HG02938 (cell line): ENCODE measurements at regions not wholly inside any gene's neighbourhood (a gene's known extent, or its start where the extent isn't known, plus 50 kb on each side); places are given as distances from the start of the nearest gene placed in this dataset.
"Not testable (repeated sequence)": the region's sequence is repeated elsewhere in the genome, so short reads cannot be mapped to it uniquely, and the experiment has no call there.

Experiments used
- ATAC-seq: cut with Tn5 transposase; IDR thresholded peaks from one replicate; pipeline ENCODE4 v1.9.1; 2021; ENCODE audit warnings: mild to moderate bottlenecking, moderate library complexity; ENCODE audit not compliant: unreplicated experiment

DNA sequence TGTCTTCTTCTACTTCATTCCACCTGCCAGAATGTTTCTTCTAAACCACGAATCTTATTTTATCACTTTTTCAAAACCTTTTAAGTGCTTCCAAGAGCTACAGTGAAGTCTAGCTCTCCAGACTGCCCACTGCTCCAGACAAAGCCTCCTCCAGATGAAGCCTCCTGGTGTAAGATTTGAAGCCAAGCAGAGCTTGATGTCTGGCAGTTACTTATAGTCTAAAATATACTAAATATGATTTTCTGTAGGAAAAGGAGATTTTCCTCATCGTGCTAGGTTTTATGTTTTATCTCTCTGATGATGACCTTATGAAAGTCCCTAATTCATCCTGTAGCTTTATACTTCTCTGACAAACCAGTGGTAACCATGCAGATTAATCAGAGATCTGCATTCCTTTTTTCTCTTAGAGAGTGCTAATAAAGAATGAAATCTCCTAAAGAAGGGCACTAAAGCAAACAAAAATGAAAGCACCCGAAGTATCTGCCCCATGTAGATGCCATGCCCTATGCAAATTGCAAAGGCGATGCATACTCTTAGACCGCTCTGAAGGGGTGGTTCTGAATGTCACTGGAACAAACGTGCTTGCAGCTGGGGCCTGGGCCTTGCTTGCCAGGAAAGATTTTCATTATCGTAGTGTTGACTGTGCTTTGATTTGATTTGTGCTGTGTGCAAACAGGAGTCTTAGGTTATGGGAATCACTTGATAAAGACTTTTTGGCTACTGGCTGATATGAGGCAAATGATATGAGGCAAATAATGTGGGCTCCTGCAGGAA, 314.2 kb downstream of the PID1 start:
- no peak for ATAC-seq

DNA sequence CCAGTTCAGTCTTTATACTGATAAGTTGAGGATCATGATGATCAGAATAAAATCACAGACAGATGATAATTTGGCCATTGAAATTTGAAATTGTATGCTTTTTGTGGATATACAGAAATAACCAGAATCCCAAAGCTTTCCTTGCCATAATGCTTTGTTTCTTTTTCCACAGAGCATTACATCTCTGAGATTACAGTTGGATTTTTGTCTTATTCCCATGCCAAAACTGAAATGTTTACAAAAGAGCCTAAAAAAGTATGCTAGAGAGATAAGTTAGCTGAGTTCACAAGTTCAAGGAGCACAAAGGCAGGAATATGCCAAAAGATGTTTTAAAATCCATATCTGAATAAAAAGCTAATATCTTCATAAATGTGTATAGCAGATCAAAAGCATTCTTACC, 321.3 kb downstream of the PID1 start:
- ATAC-seq: no peak

DNA sequence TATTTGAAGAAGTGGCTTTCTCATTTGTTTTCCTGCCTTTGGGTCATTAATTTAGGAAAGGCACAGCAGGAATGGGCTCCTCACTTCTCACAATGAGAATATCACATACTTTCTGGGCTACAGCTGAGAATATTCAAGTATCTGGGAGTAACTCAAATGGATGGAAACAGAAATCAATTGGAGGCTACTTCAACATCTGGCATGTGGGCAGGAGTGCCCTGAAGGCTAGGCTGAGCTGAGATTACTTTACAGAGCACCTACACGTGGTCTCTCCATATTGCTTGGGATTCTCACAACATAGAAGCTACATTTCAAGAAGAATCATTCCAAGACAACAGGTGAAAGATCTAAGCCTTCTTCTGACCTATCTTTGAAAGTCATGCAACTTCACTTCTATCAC, 325.4 kb downstream of the PID1 start:
- ATAC-seq: no peak

DNA sequence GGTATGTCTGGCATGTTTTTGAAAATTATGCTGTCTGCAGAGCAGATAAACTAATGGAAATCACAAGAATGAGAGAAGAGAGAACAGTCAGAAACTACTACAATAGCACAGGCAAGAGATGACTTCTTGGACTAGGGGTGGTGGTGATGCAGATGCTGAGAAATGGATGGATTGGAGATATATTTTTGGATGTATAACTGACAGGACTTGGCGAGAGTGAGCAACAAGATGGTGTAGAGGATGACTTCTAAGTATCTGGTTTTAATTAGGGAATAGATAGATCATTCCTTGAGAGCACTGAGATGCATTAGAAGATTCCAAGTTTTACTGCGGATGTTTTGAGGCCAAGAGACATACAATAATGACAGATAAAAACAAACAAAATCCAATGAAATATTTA, 328.2 kb downstream of the PID1 start:
- no peak for ATAC-seq

DNA sequence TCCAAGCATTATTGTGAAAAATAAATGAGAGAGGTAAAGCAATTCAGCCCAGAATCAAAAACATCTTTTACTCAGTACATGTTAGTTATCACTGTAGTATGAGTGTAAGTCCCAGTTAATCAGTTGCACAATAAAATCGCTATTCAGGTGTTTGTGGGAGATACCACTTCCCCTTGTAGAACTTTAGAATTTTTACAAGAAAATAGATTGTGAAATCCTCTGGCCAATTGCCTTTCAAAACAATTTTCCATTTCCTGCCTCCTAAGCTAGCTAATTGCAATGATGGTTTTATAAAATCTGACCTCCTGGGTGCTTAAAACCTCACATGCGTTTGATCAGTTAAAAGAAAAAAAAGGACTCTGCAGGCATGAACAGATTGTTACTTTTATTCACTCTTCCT, 332.5 kb downstream of the PID1 start:
- no peak for ATAC-seq

DNA sequence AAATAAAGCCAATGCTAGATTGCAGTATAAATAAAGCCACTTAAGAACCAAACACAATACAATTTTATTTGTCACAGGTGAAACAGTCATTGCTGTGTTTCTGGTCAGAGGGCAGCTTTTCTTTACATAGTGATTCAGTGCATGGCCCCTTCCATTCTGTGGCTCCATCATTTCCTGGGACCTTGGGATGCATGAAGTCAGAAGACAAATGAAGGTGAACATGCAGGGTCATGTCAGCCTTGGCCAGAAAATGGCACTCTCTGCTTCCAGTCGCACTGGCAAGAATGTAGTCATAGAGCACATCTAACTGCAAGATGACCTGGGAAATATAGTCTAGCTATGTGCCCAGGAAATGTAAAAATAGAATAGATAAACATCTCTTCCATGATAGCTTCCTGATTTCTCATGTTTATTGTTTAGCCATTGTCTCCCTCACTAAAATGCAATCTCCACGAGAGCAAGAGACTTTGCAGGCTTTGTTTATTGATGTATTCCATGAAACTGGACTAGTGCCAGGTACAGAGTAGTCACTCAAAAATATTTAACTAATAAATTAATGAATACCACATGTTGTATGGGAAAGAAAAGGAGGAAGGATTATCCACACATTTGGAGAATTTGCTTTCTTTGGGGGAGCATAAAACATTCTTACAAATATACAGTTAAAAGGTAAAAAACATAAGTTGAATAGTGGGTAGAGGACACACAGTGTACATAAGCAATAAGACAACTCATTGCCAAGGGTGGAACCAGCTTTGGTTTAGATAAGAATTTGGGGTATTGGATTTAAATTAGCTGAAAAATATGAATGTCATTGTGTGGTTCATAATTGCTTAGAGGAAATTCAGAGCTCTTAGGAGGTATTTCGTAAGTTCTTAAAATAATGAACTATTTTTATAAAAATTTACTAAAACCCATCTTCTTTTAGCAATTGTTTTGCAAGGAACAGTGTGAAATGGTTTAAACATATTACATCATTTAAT, 343.8 kb downstream of the PID1 start:
- ATAC-seq: no peak

DNA sequence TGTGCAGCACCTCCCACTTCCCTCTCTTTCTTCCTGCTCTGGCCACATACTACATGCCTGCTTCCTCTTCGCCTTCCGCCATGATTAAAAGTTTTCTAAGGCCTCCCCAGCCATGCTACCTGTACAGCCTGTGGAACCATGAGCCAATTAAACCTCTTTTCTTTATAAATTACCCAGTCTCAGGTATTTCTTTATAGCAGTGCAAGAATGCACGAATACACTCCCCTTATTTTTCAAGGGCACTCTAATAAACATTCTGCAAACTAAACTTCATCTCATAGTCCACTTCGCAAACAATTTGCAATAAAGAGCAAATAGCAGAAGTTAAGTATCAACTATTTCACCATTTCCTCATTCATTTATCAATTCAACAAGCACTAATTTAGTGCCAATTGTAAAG, 351.3 kb downstream of the PID1 start:
- ATAC-seq: no peak

DNA sequence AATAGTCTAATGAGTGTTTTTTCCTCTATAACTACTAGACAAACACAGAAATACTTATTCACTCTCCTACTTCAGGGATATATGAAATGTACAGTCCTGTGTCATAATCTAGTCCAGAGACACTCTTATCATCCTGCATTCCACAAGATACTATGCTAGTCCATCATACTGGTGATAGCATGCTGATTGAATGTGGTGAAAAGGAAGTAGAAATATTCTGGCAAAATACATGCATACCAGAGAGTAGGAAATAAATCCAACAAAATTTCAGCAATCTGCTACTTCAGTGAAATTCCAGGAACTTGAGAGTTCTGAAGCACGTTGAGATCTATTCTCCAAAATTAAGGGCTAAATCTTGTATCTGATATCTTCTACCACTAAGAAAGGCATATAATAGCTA, 353.9 kb downstream of the PID1 start:
- no peak for ATAC-seq

DNA sequence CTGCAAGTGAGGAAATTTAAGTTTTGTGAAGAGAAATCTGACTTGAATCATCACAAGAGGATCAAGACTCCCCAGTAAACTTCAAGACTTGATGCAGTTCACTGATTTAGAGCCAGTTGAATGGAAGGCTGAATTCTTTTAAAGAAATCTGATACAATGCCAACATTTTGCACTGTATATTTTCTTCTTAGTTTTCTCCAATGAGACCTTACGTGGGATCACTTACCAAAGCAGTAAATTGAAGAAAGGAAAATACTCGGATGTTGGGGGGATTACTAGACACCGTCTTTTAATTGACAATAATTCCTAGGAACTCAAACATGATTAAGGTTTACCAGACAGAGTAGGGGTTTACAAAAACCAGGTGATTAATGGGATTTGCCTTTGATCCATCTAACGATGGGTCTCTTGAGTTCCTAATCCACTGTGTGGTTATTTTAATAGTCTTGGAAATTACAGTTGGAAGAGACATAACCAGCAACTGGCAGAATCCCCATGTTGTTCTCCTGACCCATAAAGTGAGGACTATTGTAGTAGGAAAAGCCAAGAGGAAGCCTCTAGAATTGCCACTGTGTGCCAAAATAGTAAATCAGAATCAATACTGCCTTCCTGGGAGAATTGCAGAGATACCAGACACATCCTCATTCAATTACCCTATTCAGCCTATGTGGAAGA, 354.5 kb downstream of the PID1 start:
- ATAC-seq: no peak

DNA sequence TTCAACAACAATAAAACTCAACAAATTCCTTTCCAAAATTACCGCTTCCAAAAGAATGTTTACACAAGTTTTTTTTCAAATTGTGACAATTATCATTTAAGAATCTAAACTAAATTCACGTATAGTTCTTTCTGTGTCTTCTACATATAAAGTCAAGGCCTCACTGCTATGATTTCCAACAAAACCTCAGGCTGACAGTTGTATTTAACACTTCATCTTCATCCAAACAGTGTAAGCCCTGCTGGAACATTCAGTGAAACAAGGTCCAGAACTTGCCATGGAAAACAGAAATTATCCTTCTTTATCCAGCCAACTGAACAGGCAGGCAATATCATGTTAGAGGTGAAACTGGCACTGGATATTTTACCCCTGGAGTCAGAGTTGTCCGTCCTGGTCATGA, 357.9 kb downstream of the PID1 start:
- no peak for ATAC-seq

DNA sequence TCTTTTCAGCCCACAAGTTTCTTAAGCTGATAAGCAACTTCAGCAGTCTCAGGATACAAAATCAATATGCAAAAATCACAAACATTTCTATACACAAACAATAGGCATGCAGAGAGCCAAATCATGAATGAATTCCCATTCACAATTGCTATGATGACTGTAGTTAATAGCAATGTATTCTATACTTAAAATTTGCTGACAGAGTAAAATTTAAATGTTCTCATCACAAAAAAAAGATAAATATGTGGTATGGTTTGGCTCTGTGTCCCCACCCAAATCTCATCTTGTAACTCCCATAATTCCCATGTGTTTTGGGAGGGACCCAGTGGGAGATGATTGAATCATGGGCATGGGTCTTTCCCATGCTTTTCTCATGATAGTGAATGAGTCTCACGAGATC, 360.2 kb downstream of the PID1 start:
- not testable (repeated sequence) for ATAC-seq

DNA sequence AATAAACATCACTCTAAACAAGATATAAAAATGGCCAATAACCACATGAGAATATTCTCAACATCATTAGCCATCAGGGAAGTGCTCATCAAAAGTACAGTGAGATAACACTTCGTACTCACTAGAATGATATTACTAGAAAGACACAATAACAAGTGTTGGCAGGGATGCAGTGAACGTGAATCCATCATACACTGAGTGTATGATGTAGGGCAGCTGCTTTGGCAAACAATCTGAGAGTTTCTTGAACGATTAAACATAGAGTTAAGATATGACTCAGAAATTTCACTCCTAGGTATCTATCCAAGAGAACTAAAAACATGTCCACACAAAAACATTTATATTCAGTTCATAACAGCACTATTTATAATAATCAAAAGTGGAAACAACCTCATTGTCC, 368.9 kb downstream of the PID1 start:
- no peak for ATAC-seq

DNA sequence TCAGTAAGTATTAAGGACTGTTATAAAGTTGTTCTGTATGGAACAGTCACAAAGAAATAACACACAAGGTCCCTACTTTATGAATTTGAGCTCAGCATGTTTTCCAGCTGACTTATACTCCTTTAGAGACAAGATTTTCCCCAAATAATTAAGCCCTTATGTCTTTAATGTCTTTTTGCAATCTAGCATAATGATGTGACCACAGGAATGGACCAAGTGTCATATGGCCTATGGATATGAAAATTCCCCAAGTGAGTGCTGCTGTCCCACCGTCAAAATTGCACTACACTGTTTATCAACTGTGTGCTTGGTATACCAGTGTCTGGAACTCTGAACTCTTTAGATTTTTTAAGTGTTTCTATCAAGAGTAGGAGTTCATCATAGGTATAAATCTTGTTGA, 369.6 kb downstream of the PID1 start:
- ATAC-seq: no peak

DNA sequence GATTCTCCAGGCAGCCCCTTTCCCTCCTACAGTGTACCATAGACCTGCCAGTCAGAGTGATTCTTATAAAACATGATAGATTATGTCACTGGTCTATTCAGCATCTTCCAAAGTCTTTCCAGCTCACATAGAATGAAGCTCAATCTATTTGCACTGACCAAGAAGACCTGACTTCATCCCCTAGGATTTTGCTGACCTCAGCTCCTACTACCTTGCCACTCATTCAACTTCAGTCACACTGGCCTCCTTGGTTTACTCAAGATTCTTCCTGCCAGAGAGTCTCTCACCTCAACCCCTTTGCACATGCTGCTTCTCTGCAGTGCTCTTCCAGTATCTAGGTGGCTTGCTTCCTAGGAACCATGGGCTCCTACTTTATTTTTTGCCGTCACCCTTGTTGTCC, 392.9 kb downstream of the PID1 start:
- no peak for ATAC-seq

DNA sequence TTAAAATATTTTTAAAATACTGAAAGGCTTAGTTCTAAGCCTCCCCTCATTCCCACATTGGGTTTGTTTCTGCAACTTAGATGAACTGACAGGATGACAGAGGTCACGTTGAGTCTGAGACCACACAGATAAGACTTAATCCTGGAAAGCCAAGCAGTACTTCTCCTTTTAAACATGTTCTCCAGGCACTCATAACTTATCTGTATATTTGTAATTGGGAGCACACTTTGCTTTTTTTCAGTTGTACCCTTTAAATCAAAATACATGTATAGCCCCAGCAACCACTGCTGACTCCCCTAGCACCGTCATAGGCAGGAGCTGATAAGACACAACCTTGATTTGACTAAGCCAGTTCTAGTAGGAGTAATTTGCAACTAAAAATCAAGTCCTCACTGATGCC, 394.8 kb downstream of the PID1 start:
- no peak for ATAC-seq

DNA sequence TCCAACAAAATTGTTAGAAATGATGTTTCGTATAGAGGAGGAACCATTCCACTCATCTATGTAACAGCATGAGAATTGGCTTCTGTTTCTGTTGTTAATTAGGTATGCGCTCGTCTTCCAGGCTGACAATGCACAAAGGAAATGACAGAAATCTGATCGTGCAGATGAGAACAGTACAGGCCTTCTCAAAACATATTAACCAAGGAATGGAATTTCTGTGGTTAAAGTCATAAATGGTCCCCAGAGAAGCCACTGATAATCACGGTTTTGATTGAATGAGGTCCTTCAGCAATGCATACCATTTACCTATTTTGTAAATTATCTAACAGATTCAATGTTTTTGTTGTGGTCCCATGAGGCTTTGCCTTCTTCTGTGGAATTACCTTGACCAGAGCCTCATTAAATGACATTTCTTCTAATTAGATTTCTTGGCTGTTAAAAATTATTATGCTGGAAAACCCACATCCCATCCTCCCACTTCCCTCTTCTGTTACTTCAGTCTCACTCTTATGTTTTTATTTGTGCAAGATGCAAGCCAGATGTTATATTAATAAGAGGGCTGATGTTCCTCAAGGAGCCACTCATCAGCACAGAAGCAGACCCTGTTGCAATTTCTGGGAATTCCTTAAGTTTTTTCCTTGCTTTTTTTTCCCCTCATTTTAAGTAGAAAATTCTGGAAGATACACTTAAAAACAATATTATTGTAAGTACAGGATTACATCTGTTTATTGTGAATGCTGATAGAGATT, 395.8 kb downstream of the PID1 start:
- no peak for ATAC-seq

DNA sequence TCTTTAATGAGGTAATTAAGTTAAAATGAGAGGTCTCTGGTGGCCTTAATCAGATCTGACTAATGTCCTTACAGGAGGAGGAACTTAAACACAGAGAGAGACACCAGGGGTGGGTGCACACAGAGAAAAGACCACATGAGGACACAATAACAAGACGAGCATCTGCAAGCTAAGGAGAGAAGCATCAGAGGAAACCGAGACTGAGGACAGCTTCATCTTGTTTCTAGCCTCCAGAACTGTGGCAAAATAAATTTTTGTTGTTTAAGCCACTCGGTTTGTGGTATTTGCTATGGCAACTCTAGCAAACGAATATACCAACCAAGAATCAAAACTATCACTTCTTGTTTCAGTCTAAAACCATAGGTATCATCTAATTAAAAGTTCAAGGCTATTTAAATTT, 400.1 kb downstream of the PID1 start:
- no peak for ATAC-seq

DNA sequence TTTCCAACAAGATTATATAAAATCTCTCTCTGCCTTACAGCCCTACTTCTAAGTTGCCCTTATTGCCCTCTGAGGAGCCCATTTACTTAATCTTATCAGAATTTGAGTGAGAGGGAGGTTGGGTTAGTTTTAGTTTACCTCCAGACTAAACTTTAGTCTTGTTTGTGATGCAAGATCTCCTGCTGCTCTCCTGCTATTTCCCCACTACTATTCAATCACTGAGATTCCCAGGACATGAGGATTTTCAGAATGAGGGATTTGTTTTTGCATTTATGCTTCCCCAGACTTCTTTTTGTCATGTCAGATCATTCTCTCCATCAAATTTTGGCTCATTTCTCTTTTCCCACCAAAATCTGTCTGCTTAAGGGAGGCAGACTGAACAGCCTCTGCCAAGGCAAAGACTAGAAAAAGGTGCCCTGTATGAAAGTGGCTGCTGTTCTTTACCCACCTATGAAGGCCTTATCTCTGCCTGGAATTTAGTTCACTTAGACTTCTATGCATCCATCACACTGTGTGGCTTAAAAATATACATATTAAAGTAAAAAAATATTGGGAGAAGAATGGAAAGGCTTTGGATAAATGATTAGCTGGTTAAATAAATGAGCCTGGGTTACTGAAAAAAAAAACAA, 401.3 kb downstream of the PID1 start:
- no peak for ATAC-seq

DNA sequence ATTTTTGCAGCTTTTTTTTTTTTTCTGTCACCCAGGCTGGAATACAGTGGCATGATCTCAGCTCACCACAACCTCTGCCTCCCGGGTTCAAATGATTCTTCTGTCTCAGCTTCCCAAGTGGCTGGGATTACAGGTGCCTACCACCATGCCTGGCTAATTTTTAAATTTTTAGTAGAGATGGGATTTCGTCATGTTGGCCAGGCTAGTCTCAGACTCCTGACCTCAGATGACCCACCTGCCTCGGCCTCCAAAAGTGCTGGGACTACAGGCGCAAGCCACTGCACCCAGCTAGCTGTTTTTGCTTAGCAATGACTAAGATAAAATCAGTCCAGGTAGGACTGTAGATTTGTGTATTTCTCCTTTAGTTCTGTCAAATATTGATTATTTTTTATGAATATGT, 403.7 kb downstream of the PID1 start:
- no peak for ATAC-seq

DNA sequence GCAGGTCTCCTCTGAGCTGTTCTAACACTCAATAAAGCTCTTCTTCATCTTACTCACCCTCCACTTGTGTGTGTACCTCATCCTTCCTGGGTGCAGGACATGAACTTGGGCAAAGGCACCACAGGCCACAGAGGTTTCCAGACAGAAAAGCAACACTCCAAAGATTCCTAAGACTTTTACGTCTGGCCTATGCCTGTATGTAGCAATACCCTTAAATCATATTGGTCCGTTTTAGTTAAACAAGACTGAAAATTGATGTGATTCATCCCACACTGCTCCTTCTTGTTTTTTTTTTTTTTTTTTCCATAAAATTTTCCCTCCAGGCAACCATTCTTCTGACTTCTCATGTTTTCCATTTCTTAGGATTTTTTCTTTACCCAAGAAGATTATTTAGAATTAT, 404.3 kb downstream of the PID1 start:
- no peak for ATAC-seq
